ENCODE measurements at regions not wholly inside any gene's neighbourhood (a gene's known extent, or its start where the extent isn't known, plus 50 kb on each side); places are given as distances from the start of the nearest gene placed in this dataset.

DNA sequence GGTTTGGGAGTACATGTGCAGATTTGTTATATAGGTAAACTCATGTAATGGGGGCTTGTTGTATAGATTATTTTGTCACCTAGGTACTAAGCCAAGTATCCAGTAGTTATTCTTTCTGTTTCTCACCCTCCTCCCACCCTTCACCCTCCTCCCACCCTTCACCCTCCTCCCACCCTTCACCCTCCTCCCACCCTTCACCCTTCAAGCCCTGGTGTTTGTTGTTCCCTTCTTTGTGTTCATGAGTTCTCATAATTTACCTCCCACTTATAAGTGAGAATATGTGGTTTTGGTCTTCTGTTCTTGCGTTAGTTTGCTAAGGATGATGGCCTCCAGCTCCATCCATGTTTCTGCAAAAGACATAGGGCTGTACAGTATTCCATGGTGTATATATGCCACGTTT is 58.7 kb upstream of the OR10AD1 start:
- no peaks in the 10 kb centered on the region for H3K9me3 ChIP-seq
- DNase-seq (ENCODE audit: low spot score) (no peak), ATAC-seq (ENCODE audit: insufficient number of reproducible peaks, low FRiP score, low read depth) (no peak)
- H3K4me3 ChIP-seq: no peak overlapping the region
- no peaks in the 10 kb centered on the region for H3K36me3 ChIP-seq
- H3K27ac ChIP-seq: no peak overlapping the region
- H3K27me3 ChIP-seq (replicated peaks; ENCODE audit: insufficient read depth): no peaks in the 10 kb centered on the region
- TF ChIP-seq, protein P1, sequence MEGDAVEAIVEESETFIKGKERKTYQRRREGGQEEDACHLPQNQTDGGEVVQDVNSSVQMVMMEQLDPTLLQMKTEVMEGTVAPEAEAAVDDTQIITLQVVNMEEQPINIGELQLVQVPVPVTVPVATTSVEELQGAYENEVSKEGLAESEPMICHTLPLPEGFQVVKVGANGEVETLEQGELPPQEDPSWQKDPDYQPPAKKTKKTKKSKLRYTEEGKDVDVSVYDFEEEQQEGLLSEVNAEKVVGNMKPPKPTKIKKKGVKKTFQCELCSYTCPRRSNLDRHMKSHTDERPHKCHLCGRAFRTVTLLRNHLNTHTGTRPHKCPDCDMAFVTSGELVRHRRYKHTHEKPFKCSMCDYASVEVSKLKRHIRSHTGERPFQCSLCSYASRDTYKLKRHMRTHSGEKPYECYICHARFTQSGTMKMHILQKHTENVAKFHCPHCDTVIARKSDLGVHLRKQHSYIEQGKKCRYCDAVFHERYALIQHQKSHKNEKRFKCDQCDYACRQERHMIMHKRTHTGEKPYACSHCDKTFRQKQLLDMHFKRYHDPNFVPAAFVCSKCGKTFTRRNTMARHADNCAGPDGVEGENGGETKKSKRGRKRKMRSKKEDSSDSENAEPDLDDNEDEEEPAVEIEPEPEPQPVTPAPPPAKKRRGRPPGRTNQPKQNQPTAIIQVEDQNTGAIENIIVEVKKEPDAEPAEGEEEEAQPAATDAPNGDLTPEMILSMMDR (IDR thresholded peaks at IDR 0.05): no peak
- H3K4me1 ChIP-seq (ENCODE audit: control insufficient read depth in 1 of 2, low read depth in 2 of 2): no peaks in the 10 kb centered on the region

Measured in thoracic aorta (tissue), 2 donors.